ENCODE measurements at regions not wholly inside any gene's neighbourhood (a gene's known extent, or its start where the extent isn't known, plus 50 kb on each side); places are given as distances from the start of the nearest gene placed in this dataset.
"Not testable (repeated sequence)": the region's sequence is repeated elsewhere in the genome, so short reads cannot be mapped to it uniquely, and the experiment has no call there.

- no peak overlapping the region for H3K27ac ChIP-seq (ENCODE audit: low read depth)
- no peaks in the 10 kb centered on the region for H3K36me3 ChIP-seq (ENCODE audit: insufficient read depth)
- no peak for DNase-seq (ENCODE audit: extremely low spot score)
- no peaks in the 10 kb centered on the region for H3K4me1 ChIP-seq (ENCODE audit: insufficient read depth)
- WGBS, result 91% methylated on average over 2 of the region's 2 CpGs
- no peak overlapping the region for H3K4me3 ChIP-seq (ENCODE audit: low read depth, low read length)
Measured at GRCh38 chr13:65347420-65348030, 1882.6 kb downstream of the PCDH9 start.

- H3K4me1 ChIP-seq (ENCODE audit: insufficient read depth), result no peaks in the 10 kb centered on the region
- H3K27ac ChIP-seq (ENCODE audit: low read depth), result no peak overlapping the region
- H3K4me3 ChIP-seq (ENCODE audit: low read depth, low read length), result no peak overlapping the region
- no peaks in the 10 kb centered on the region for H3K36me3 ChIP-seq (ENCODE audit: insufficient read depth)
- WGBS, result 0% methylated on average over 1 of the region's 1 CpG
- no peak for DNase-seq (ENCODE audit: extremely low spot score)
Measured at GRCh38 chr13:65343898-65344663, 1886.1 kb downstream of the PCDH9 start.

GRCh38 chr13:65342541-65343337 lies 1887.4 kb downstream of the PCDH9 start:
- no peak overlapping the region for H3K4me3 ChIP-seq (ENCODE audit: low read depth, low read length)
- H3K27ac ChIP-seq (ENCODE audit: low read depth), result no peak overlapping the region
- no peaks in the 10 kb centered on the region for H3K36me3 ChIP-seq (ENCODE audit: insufficient read depth)
- DNase-seq (ENCODE audit: extremely low spot score), result no peak
- H3K4me1 ChIP-seq (ENCODE audit: insufficient read depth), result no peaks in the 10 kb centered on the region

GRCh38 chr13:65339241-65339640 lies 1890.9 kb downstream of the PCDH9 start:
- H3K4me3 ChIP-seq (ENCODE audit: low read depth, low read length), result no peak overlapping the region
- WGBS, result 57% methylated on average over 3 of the region's 3 CpGs
- H3K36me3 ChIP-seq (ENCODE audit: insufficient read depth), result no peaks in the 10 kb centered on the region
- H3K4me1 ChIP-seq (ENCODE audit: insufficient read depth), result no peaks in the 10 kb centered on the region
- H3K27ac ChIP-seq (ENCODE audit: low read depth), result no peak overlapping the region
- DNase-seq (ENCODE audit: extremely low spot score), result no peak

- no peak for DNase-seq (ENCODE audit: extremely low spot score)
- Histone ChIP-seq H3K4me3 (ENCODE audit: low read depth, low read length) (no peak overlapping the region), H3K27ac (ENCODE audit: low read depth) (no peak overlapping the region), H3K4me1 (ENCODE audit: insufficient read depth) (no peaks in the 10 kb centered on the region), H3K36me3 (ENCODE audit: insufficient read depth) (no peaks in the 10 kb centered on the region)
- 83% methylated on average over 1 of the region's 1 CpG for WGBS
Measured at GRCh38 chr13:65336916-65337315, 1893.2 kb downstream of the PCDH9 start.

GRCh38 chr13:65336087-65336749 lies 1893.9 kb downstream of the PCDH9 start:
- no peak for DNase-seq (ENCODE audit: extremely low spot score)
- Histone ChIP-seq H3K36me3 (ENCODE audit: insufficient read depth) (no peaks in the 10 kb centered on the region), H3K4me1 (ENCODE audit: insufficient read depth) (no peaks in the 10 kb centered on the region), H3K4me3 (ENCODE audit: low read depth, low read length) (no peak overlapping the region), H3K27ac (ENCODE audit: low read depth) (no peak overlapping the region)
- 72% methylated on average over 9 of the region's 9 CpGs for WGBS

- H3K4me3 ChIP-seq (ENCODE audit: low read depth, low read length), result no peak overlapping the region
- 98% methylated on average over 14 of the region's 14 CpGs for WGBS
- DNase-seq (ENCODE audit: extremely low spot score), result no peak
Measured at GRCh38 chr13:65330691-65331090, 1899.4 kb downstream of the PCDH9 start.

GRCh38 chr13:65330287-65330686 lies 1899.8 kb downstream of the PCDH9 start:
- H3K27ac ChIP-seq (ENCODE audit: low read depth), result no peak overlapping the region
- H3K4me1 ChIP-seq (ENCODE audit: insufficient read depth), result no peaks in the 10 kb centered on the region
- no peak overlapping the region for H3K4me3 ChIP-seq (ENCODE audit: low read depth, low read length)
- no peak for DNase-seq (ENCODE audit: extremely low spot score)
- 96% methylated on average over 17 of the region's 17 CpGs for WGBS
- H3K36me3 ChIP-seq (ENCODE audit: insufficient read depth), result no peaks in the 10 kb centered on the region

More at GRCh38 chr13:65330691-65331090, 1899.4 kb downstream of the PCDH9 start:
- H3K27ac ChIP-seq (ENCODE audit: low read depth), result no peak overlapping the region
- H3K36me3 ChIP-seq (ENCODE audit: insufficient read depth), result no peaks in the 10 kb centered on the region
- H3K4me1 ChIP-seq (ENCODE audit: insufficient read depth), result no peaks in the 10 kb centered on the region

GRCh38 chr13:65323192-65323591 lies 1906.9 kb downstream of the PCDH9 start:
- not testable (repeated sequence) for H3K4me3 ChIP-seq (ENCODE audit: low read depth, low read length); H3K27ac ChIP-seq (ENCODE audit: low read depth); H3K4me1 ChIP-seq (ENCODE audit: insufficient read depth); H3K36me3 ChIP-seq (ENCODE audit: insufficient read depth); DNase-seq (ENCODE audit: extremely low spot score)
- 95% methylated on average over 15 of the region's 15 CpGs for WGBS

- H3K4me1 ChIP-seq (ENCODE audit: insufficient read depth); DNase-seq (ENCODE audit: extremely low spot score); H3K4me3 ChIP-seq (ENCODE audit: low read depth, low read length); H3K27ac ChIP-seq (ENCODE audit: low read depth); H3K36me3 ChIP-seq (ENCODE audit: insufficient read depth): not testable (repeated sequence)
- WGBS, result 94% methylated on average over 2 of the region's 2 CpGs
Measured at GRCh38 chr13:65321423-65321822, 1908.7 kb downstream of the PCDH9 start.

GRCh38 chr13:65314008-65314407 lies 1916.1 kb downstream of the PCDH9 start:
- no peak overlapping the region for H3K27ac ChIP-seq (ENCODE audit: low read depth)
- no peaks in the 10 kb centered on the region for H3K4me1 ChIP-seq (ENCODE audit: insufficient read depth)
- no peaks in the 10 kb centered on the region for H3K36me3 ChIP-seq (ENCODE audit: insufficient read depth)
- H3K4me3 ChIP-seq (ENCODE audit: low read depth, low read length), result no peak overlapping the region
- DNase-seq (ENCODE audit: extremely low spot score), result no peak
- WGBS, result 95% methylated on average over 4 of the region's 4 CpGs

- no peaks in the 10 kb centered on the region for H3K4me1 ChIP-seq (ENCODE audit: insufficient read depth)
- 92% methylated on average over 29 of the region's 29 CpGs for WGBS
- no peaks in the 10 kb centered on the region for H3K36me3 ChIP-seq (ENCODE audit: insufficient read depth)
- no peak for DNase-seq (ENCODE audit: extremely low spot score)
- no peak overlapping the region for H3K27ac ChIP-seq (ENCODE audit: low read depth)
- H3K4me3 ChIP-seq (ENCODE audit: low read depth, low read length), result no peak overlapping the region
Measured at GRCh38 chr13:65310663-65311328, 1919.3 kb downstream of the PCDH9 start.

- Histone ChIP-seq H3K36me3 (ENCODE audit: insufficient read depth) (no peaks in the 10 kb centered on the region), H3K4me3 (ENCODE audit: low read depth, low read length) (no peak overlapping the region), H3K4me1 (ENCODE audit: insufficient read depth) (no peaks in the 10 kb centered on the region), H3K27ac (ENCODE audit: low read depth) (no peak overlapping the region)
- WGBS, result 95% methylated on average over 6 of the region's 6 CpGs
- DNase-seq (ENCODE audit: extremely low spot score), result no peak
Measured at GRCh38 chr13:65309906-65310305, 1920.2 kb downstream of the PCDH9 start.
